ENCODE measurements at regions not wholly inside any gene's neighbourhood (a gene's known extent, or its start where the extent isn't known, plus 50 kb on each side); places are given as distances from the start of the nearest gene placed in this dataset.

- WGBS (ENCODE audit: insufficient coverage, insufficient replicate concordance, low lambda C conversion rate, missing lambda C conversion rate) = 52% methylated on average over 7 of the region's 7 CpGs
Observed at GRCh38 chr6:67897998-67898607, 737.0 kb upstream of the ADGRB3 start.

More at GRCh38 chr6:67897998-67898607, 737.0 kb upstream of the ADGRB3 start:
- POLR2A ChIA-PET = no interaction called here
- Histone ChIP-seq H3K4me2 (ENCODE audit: control insufficient read depth, insufficient read depth) (no peak overlapping the region), H3K36me3 (ENCODE audit: control insufficient read depth in 2 of 2, insufficient read depth in 2 of 2, low read length in 1 of 2) (no peaks in the 10 kb centered on the region), H3K27ac (ENCODE audit: control insufficient read depth, insufficient read depth) (no peak overlapping the region), H3K27me3 (replicated peaks in 1 of 2; ENCODE audit: control insufficient read depth in 2 of 2, insufficient read depth in 2 of 2, low read length in 1 of 2) (no peaks in the 10 kb centered on the region), H4K20me1 (ENCODE audit: control insufficient read depth, insufficient read depth) (no peaks in the 10 kb centered on the region), H3K4me1 (ENCODE audit: control insufficient read depth, insufficient read depth, low read length) (no peaks in the 10 kb centered on the region), H3K9ac (ENCODE audit: control insufficient read depth, insufficient read depth, low read length) (no peak overlapping the region), H3K4me3 (no peak overlapping the region), H3K9me3 (replicated peaks; ENCODE audit: control insufficient read depth, insufficient read depth, low read length) (no peaks in the 10 kb centered on the region), H2AFZ (ENCODE audit: control insufficient read depth, low read depth, low read length) (no peak overlapping the region), H3K79me2 (ENCODE audit: control insufficient read depth, insufficient read depth, low read length) (no peaks in the 10 kb centered on the region)
- no peak for DNase-seq (ENCODE audit: low read depth, low spot score)
- RAD21 ChIA-PET (ENCODE audit: unreplicated experiment) = no interaction called here
- TF ChIP-seq BMI1 (IDR thresholded peaks at IDR 0.05; ENCODE audit: borderline replicate concordance) (no peak), ZBTB33 (IDR thresholded peaks at IDR 0.05) (no peak), NR2C2 (IDR thresholded peaks at IDR 0.05; ENCODE audit: borderline replicate concordance, control insufficient read depth, insufficient read length, low read depth) (no peak), YY1 (IDR thresholded peaks at IDR 0.05; ENCODE audit: low read depth, low read length) (no peak), CHD1 (IDR thresholded peaks at IDR 0.05; ENCODE audit: low read depth, low read length) (no peak), NFYB (IDR thresholded peaks at IDR 0.05; ENCODE audit: insufficient read depth, low read depth, low read length) (no peak), TBL1XR1 (IDR thresholded peaks at IDR 0.05; ENCODE audit: low read depth, low read length) (no peak), ZBTB4 (CRISPR knock-in tag; IDR thresholded peaks at IDR 0.05) (no peak), FOXK2 (IDR thresholded peaks at IDR 0.05) (no peak), IRF4 (IDR thresholded peaks at IDR 0.05; ENCODE audit: low read depth, low read length) (no peak), HCFC1 (IDR thresholded peaks at IDR 0.05; ENCODE audit: low read length) (no peak), SUZ12 (IDR thresholded peaks at IDR 0.05; ENCODE audit: unreplicated experiment) (no peak), MXI1 (IDR thresholded peaks at IDR 0.05; ENCODE audit: low read depth, low read length) (no peak), ASH2L (IDR thresholded peaks at IDR 0.05; ENCODE audit: borderline replicate concordance, low read depth) (no peak), USF1 (IDR thresholded peaks at IDR 0.05; ENCODE audit: borderline replicate concordance, extremely low read length, insufficient read depth, low read depth, low read length) (no peak), CBX5 (IDR thresholded peaks at IDR 0.05; ENCODE audit: low read depth) (no peak), RBBP5 (conservative IDR thresholded peaks at IDR 0.05) (no peak), JUND (IDR thresholded peaks at IDR 0.05; ENCODE audit: low read depth, low read length) (no peak), HDAC6 (IDR thresholded peaks at IDR 0.05; ENCODE audit: unreplicated experiment) (no peak), NBN (IDR thresholded peaks at IDR 0.05) (no peak)
- in situ Hi-C loops (cut with MboI) = no loop called here
- SMC1A ChIA-PET (ENCODE audit: uncharacterized antibody, unreplicated experiment) = no interaction called here
- CTCF ChIA-PET = interaction anchor here (2.3 kb wide), 1 partner anchor 35 kb away, joined by 5 read pairs; no protein-coding TSS in a partner anchor
- intact Hi-C loops (cut with micrococcal nuclease; ENCODE audit: unreplicated experiment) = no loop called here
- ATAC-seq = no peak
- no peak for FAIRE-seq
- BruUV-seq (replicated peaks) = no TSS peak
